B cell (primary cell): ENCODE measurements at regions not wholly inside any gene's neighbourhood (a gene's known extent, or its start where the extent isn't known, plus 50 kb on each side); places are given as distances from the start of the nearest gene placed in this dataset.

Experiments
- ATAC-seq: fragments of 200-7000 bp; cut with Tn5 transposase; one replicate; pipeline ENCODE4 v1.10.0; 2021; ENCODE audit warnings: low read depth, mild to moderate bottlenecking, moderate number of reproducible peaks, moderate library complexity
- CTCF ChIA-PET: fragments of 350-600 bp; sonication (Branson Sonifier 250); formaldehyde crosslinking; loops from one replicate; lab custom pipeline; 2021; ENCODE audit warnings: antibody characterized with exemption, inconsistent platforms; lab: Charles Lee
- POLR2A ChIA-PET: fragments of 350-600 bp; sonication (Branson Sonifier 250); formaldehyde crosslinking; loops from one replicate; lab custom pipeline; 2021; ENCODE audit warnings: antibody characterized with exemption; lab: Charles Lee
- DNase-seq: peaks from one replicate; pipeline ENCODE4 v3.0.0; 2013
- H2AFZ ChIP-seq: 2 replicates; pipeline ENCODE4 v1.6.1; 2012; ENCODE audit warnings: mild to moderate bottlenecking, low read depth, low read length; ENCODE audit not compliant: insufficient read depth, poor library complexity, severe bottlenecking
- H3K27ac ChIP-seq, 2 donors: 1 replicate in 1 of 2; 2 replicates in 1 of 2; pipeline ENCODE4 v1.5.1; 2012 to 2013; ENCODE audit warnings: low read length in 2 of 2, mild to moderate bottlenecking in 2 of 2, moderate library complexity in 1 of 2
- H3K27me3 ChIP-seq, 4 experiments: fragments of 200-600 bp in 1 of 4; sonication (generic) in 1 of 4; replicated peaks in 1 of 4; 1 replicate in 2 of 4; 2 replicates in 2 of 4; pipeline versions ENCODE4 v1.6.1 to v1.7.0; 2013 to 2016; ENCODE audit warnings: low read length in 3 of 4, mild to moderate bottlenecking in 2 of 4, mixed read lengths in 1 of 4, moderate library complexity in 1 of 4; ENCODE audit not compliant: insufficient read depth in 4 of 4, control insufficient read depth in 3 of 4; ENCODE audit errors: control extremely low read depth in 1 of 4
- H3K36me3 ChIP-seq, 2 experiments: replicated peaks in 1 of 2; 1 replicate in 1 of 2; 2 replicates in 1 of 2; pipeline versions ENCODE4 v1.6.1 to v1.7.1; 2013; ENCODE audit warnings: low read length in 1 of 2; ENCODE audit not compliant: insufficient read depth in 2 of 2, control insufficient read depth in 1 of 2; ENCODE audit errors: control extremely low read depth in 1 of 2, extremely low read depth in 1 of 2
- H3K4me1 ChIP-seq, 2 donors: fragments of 200-600 bp in 1 of 2; sonication (generic) in 1 of 2; 1 replicate in 1 of 2; 2 replicates in 1 of 2; pipeline versions ENCODE4 v1.5.1 to v1.6.1; 2013 to 2017; ENCODE audit warnings: low read length in 2 of 2; ENCODE audit not compliant: control insufficient read depth in 2 of 2, insufficient read depth in 2 of 2
- H3K4me2 ChIP-seq: replicated peaks from 2 replicates; pipeline ENCODE3; 2012; ENCODE audit warnings: mild to moderate bottlenecking, low read depth, low read length; ENCODE audit not compliant: poor library complexity, severe bottlenecking
- H3K4me3 ChIP-seq, 5 experiments: fragments of 200-600 bp in 1 of 5; sonication (generic) in 1 of 5; 1 replicate in 3 of 5; 2 replicates in 2 of 5; pipeline versions ENCODE4 v1.5.1 to v1.7.0; 2011 to 2016; ENCODE audit warnings: low read length in 4 of 5, mild to moderate bottlenecking in 4 of 5, low read depth in 2 of 5, control low read depth in 1 of 5, moderate library complexity in 1 of 5; ENCODE audit not compliant: insufficient read depth in 1 of 5; ENCODE audit errors: control extremely low read depth in 1 of 5, extremely low read depth in 1 of 5
- H3K79me2 ChIP-seq: fragments of 200-600 bp; sonication (generic); one replicate; pipeline ENCODE4 v1.6.0; 2016; ENCODE audit warnings: low read length; ENCODE audit not compliant: control insufficient read depth, insufficient read depth
- H3K9ac ChIP-seq: fragments of 200-600 bp; sonication (generic); 2 replicates; pipeline ENCODE4 v1.6.1; 2017; ENCODE audit warnings: mild to moderate bottlenecking, low read length, moderate library complexity
- H3K9me3 ChIP-seq, 3 donors: one replicate each; pipeline versions ENCODE4 v1.6.1 to v1.7.1; 2013; ENCODE audit warnings: low read length in 2 of 3; ENCODE audit not compliant: control insufficient read depth in 2 of 3, insufficient read depth in 1 of 3; ENCODE audit errors: control extremely low read depth in 1 of 3
- H4K20me1 ChIP-seq: 2 replicates; pipeline ENCODE4 v1.6.0; 2012; ENCODE audit warnings: mild to moderate bottlenecking, low read length; ENCODE audit not compliant: insufficient read depth, control insufficient read depth, poor library complexity, severe bottlenecking
- H3K27ac Mint-ChIP-seq: one replicate; pipeline ENCODE4 v1.8.0; 2021; ENCODE audit warnings: mixed read lengths
- H3K27me3 Mint-ChIP-seq: one replicate; pipeline ENCODE4 v1.8.0; 2021; ENCODE audit warnings: mixed read lengths
- H3K4me1 Mint-ChIP-seq: one replicate; pipeline ENCODE4 v1.8.0; 2021; ENCODE audit warnings: mixed read lengths
- H3K4me3 Mint-ChIP-seq: one replicate; pipeline ENCODE4 v1.8.0; 2021; ENCODE audit warnings: mixed read lengths
- H3K9me3 Mint-ChIP-seq: one replicate; pipeline ENCODE4 v1.8.0; 2022; ENCODE audit warnings: mixed read lengths; ENCODE audit not compliant: insufficient read depth
- EZH2 ChIP-seq: IDR thresholded peaks from 2 replicates; pipeline ENCODE4 v1.6.1; 2012; ENCODE audit warnings: borderline replicate concordance, low read depth, mild to moderate bottlenecking, moderate library complexity, low read length; ENCODE audit not compliant: insufficient read depth, poor library complexity, severe bottlenecking
- WGBS: methylation state at CpG from one replicate; pipeline ENCODE4 v1.1.5; 2013; ENCODE audit warnings: missing lambda C conversion rate; ENCODE audit not compliant: insufficient coverage; 5-methylcytosine and 5-hydroxymethylcytosine counted together
- intact Hi-C: fragments of 100-400 bp; cut with micrococcal nuclease; formaldehyde crosslinking; loops from one replicate; pipeline ENCODE4 v1.10.0; 2022
- TF ChIP-seq, protein P1 (sequence below): fragments of 200-600 bp; IDR thresholded peaks from one replicate; pipeline ENCODE4 v1.8.0; 2022; ENCODE audit warnings: antibody characterized with exemption, mild to moderate bottlenecking

DNA sequence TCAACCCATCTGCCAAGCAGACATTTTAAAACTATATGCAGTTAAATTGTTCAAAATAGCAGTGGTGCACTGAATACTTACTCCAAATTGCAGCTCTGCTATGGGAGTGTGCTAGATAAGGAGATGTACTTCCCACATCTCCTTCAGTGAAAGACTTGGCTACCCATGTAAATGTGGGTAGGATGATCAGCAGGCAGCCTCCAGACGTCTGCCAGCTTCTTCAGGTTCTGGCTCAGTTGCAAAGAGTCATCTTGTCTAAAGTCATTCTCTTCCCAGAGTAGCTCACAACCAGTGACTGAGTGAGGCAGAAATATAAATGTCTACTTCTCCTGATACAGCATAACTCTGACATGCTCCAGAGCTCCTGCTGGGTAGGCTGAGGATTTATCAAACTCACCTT lies 1050.0 kb upstream of the CDH10 start:
- Histone ChIP-seq H2AFZ (no peak overlapping the region), H3K79me2 (no peaks in the 10 kb centered on the region), H3K9ac (no peak overlapping the region), H3K27me3 (no peaks in the 10 kb centered on the region), H3K4me1 (no peaks in the 10 kb centered on the region), H3K36me3 (no peaks in the 10 kb centered on the region), H4K20me1 (no peaks in the 10 kb centered on the region), H3K4me3 (no peak overlapping the region), H3K9me3 (no peaks in the 10 kb centered on the region), H3K4me2 (no peak overlapping the region), H3K27ac (no peak overlapping the region)
- Mint-ChIP-seq H3K4me1 (no peaks in the 10 kb centered on the region), H3K27ac (no peak overlapping the region), H3K9me3 (no peaks in the 10 kb centered on the region), H3K27me3 (no peaks in the 10 kb centered on the region), H3K4me3 (no peak overlapping the region)
- ChIA-PET CTCF (no interaction called here), POLR2A (no interaction called here)
- DNase-seq = no peak
- no peak for ATAC-seq
- WGBS = no CpG with 5 or more reads among the region's 1 CpG
- TF ChIP-seq EZH2 = no peak
- TF ChIP-seq, protein P1, sequence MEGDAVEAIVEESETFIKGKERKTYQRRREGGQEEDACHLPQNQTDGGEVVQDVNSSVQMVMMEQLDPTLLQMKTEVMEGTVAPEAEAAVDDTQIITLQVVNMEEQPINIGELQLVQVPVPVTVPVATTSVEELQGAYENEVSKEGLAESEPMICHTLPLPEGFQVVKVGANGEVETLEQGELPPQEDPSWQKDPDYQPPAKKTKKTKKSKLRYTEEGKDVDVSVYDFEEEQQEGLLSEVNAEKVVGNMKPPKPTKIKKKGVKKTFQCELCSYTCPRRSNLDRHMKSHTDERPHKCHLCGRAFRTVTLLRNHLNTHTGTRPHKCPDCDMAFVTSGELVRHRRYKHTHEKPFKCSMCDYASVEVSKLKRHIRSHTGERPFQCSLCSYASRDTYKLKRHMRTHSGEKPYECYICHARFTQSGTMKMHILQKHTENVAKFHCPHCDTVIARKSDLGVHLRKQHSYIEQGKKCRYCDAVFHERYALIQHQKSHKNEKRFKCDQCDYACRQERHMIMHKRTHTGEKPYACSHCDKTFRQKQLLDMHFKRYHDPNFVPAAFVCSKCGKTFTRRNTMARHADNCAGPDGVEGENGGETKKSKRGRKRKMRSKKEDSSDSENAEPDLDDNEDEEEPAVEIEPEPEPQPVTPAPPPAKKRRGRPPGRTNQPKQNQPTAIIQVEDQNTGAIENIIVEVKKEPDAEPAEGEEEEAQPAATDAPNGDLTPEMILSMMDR = no peak
- intact Hi-C loops = no loop called here

DNA sequence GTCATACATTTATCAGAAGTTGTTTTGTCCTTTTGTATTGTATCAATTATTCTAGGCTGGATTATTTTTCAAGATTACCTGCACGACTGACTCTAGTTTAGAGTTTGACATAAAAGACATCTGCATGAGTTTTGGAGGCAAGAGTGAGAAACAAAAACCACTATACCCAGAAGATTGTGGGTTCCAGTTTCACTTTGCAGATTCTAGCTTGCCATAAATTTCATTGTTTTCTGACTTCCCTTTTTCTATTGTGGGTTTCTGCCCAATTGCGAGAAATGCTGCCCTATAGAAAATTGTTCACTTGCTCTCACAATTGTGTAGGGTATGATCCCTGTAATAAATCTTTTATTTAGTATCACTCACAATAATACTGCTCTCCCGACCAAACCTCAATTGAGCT lies 1043.4 kb upstream of the CDH10 start:
- no peak overlapping the region for H2AFZ ChIP-seq
- no peak overlapping the region for H3K27ac ChIP-seq
- no CpG with 5 or more reads among the region's 3 CpGs for WGBS
- CTCF ChIA-PET = no interaction called here
- no peaks in the 10 kb centered on the region for H3K79me2 ChIP-seq
- no peaks in the 10 kb centered on the region for H3K36me3 ChIP-seq
- POLR2A ChIA-PET = no interaction called here
- no peak overlapping the region for H3K4me2 ChIP-seq
- H3K27me3 Mint-ChIP-seq = no peaks in the 10 kb centered on the region
- no peaks in the 10 kb centered on the region for H3K27me3 ChIP-seq
- intact Hi-C loops = no loop called here
- H3K27ac Mint-ChIP-seq = no peak overlapping the region
- TF ChIP-seq EZH2 = no peak
- TF ChIP-seq, protein P1 = no peak
- H3K4me3 Mint-ChIP-seq = no peak overlapping the region
- H3K9me3 ChIP-seq = no peaks in the 10 kb centered on the region
- H3K4me3 ChIP-seq = no peak overlapping the region
- H3K9me3 Mint-ChIP-seq = no peaks in the 10 kb centered on the region
- H3K4me1 Mint-ChIP-seq = no peaks in the 10 kb centered on the region
- no peaks in the 10 kb centered on the region for H4K20me1 ChIP-seq
- no peak overlapping the region for H3K9ac ChIP-seq
- ATAC-seq (no peak), DNase-seq (no peak)
- H3K4me1 ChIP-seq = no peaks in the 10 kb centered on the region
